Endothelial cell of umbilical vein (primary cell): ENCODE measurements at regions not wholly inside any gene's neighbourhood (a gene's known extent, or its start where the extent isn't known, plus 50 kb on each side); places are given as distances from the start of the nearest gene placed in this dataset.

Experiments used
- CTCF ChIP-seq, 2 donors: IDR thresholded peaks; 1 replicate in 1 of 2; 2 replicates in 1 of 2; pipeline ENCODE4 v1.5.1; 2011; ENCODE audit warnings: low read length in 2 of 2, mild to moderate bottlenecking in 2 of 2, moderate library complexity in 2 of 2, control low read depth in 1 of 2, inconsistent platforms in 1 of 2, low read depth in 1 of 2; ENCODE audit not compliant: insufficient read depth in 1 of 2; ENCODE audit errors: extremely low read depth in 1 of 2
- FOS ChIP-seq: IDR thresholded peaks from 2 replicates; pipeline ENCODE4 v1.6.1; 2011; ENCODE audit warnings: mild to moderate bottlenecking, low read length, moderate library complexity, borderline replicate concordance; ENCODE audit not compliant: insufficient read depth

GRCh38 chrX:124931241-124931640 is 388.4 kb upstream of the TEX13C start:
- TF ChIP-seq CTCF (IDR thresholded peaks at IDR 0.05; ENCODE audit: extremely low read depth in 1 of 2, insufficient read depth in 1 of 2, low read depth in 1 of 2, low read length in 2 of 2) (no peak), FOS (no peak)
